ENCODE measurements at regions not wholly inside any gene's neighbourhood (a gene's known extent, or its start where the extent isn't known, plus 50 kb on each side); places are given as distances from the start of the nearest gene placed in this dataset.

GRCh38 chrX:127877318-127877717 lies 174.9 kb downstream of the ACTRT1 start:
- intact Hi-C loops (cut with micrococcal nuclease), result no loop called here
- WGBS (ENCODE audit: insufficient coverage, low coverage, missing lambda C conversion rate), result 3% methylated on average over 3 of the region's 3 CpGs

GRCh38 chrX:127873637-127874036 lies 178.6 kb downstream of the ACTRT1 start:
- ATAC-seq, result no peak
- no peak for DNase-seq (ENCODE audit: extremely low read depth in 1 of 4, low spot score in 3 of 4)
- TF ChIP-seq NUFIP1 (IDR thresholded peaks at IDR 0.05; ENCODE audit: partially characterized antibody) (no peak), HNRNPLL (IDR thresholded peaks at IDR 0.05; ENCODE audit: low read depth, low read length, poor library complexity, severe bottlenecking) (no peak), KDM2B (CRISPR knock-in tag; IDR thresholded peaks at IDR 0.05) (no peak), RUNX1 (IDR thresholded peaks at IDR 0.05; ENCODE audit: low read depth) (no peak)
- TF ChIP-seq, protein P1, sequence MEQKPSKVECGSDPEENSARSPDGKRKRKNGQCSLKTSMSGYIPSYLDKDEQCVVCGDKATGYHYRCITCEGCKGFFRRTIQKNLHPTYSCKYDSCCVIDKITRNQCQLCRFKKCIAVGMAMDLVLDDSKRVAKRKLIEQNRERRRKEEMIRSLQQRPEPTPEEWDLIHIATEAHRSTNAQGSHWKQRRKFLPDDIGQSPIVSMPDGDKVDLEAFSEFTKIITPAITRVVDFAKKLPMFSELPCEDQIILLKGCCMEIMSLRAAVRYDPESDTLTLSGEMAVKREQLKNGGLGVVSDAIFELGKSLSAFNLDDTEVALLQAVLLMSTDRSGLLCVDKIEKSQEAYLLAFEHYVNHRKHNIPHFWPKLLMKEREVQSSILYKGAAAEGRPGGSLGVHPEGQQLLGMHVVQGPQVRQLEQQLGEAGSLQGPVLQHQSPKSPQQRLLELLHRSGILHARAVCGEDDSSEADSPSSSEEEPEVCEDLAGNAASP (IDR thresholded peaks at IDR 0.05), result no peak
- Histone ChIP-seq H3K9me3 (replicated peaks; ENCODE audit: control insufficient read depth, insufficient read depth, low read depth, low read length) (no peaks in the 10 kb centered on the region), H3K4me3 (no peak overlapping the region), H2AFZ (ENCODE audit: low read depth, low read length) (no peak overlapping the region), H4K20me1 (replicated peaks; ENCODE audit: control insufficient read depth, insufficient read depth, low read length) (no peaks in the 10 kb centered on the region), H3K9ac (ENCODE audit: insufficient read depth in 1 of 2, low read depth in 2 of 2, low read length in 2 of 2) (no peak overlapping the region), H3K27ac (ENCODE audit: extremely low read depth, low read depth, low read length) (no peak overlapping the region), H3K36me3 (ENCODE audit: control insufficient read depth, insufficient read depth, low read length) (no peaks in the 10 kb centered on the region), H3K4me1 (replicated peaks in 1 of 2; ENCODE audit: control insufficient read depth in 2 of 2, insufficient read depth in 2 of 2, low read length in 2 of 2) (no peaks in the 10 kb centered on the region; a peak in 1 of 5 replicates), H3K27me3 (ENCODE audit: control insufficient read depth in 2 of 2, insufficient read depth in 2 of 2, low read length in 2 of 2) (no peaks in the 10 kb centered on the region), H3K9me1 (ENCODE audit: control insufficient read depth, insufficient read depth, low read length) (no peaks in the 10 kb centered on the region), H3K79me2 (ENCODE audit: control insufficient read depth, insufficient read depth, low read length) (no peaks in the 10 kb centered on the region), H3K4me2 (ENCODE audit: insufficient read depth, low read length) (no peak overlapping the region)
- intact Hi-C loops (cut with micrococcal nuclease), result no loop called here
- CTCF ChIA-PET (ENCODE audit: low intra/inter-chr PET ratio), result no interaction called here
- POLR2A ChIA-PET, result no interaction called here
- in situ Hi-C loops (cut with MboI), result no loop called here
- 13% methylated on average over 4 of the region's 4 CpGs for WGBS (ENCODE audit: insufficient coverage, low coverage, missing lambda C conversion rate)
- BruUV-seq (replicated peaks), result no TSS peak
- FAIRE-seq, result no peak

More at GRCh38 chrX:127877318-127877717, 174.9 kb downstream of the ACTRT1 start:
- H3K9me3 ChIP-seq (replicated peaks; ENCODE audit: control insufficient read depth, insufficient read depth, low read depth, low read length), result no peaks in the 10 kb centered on the region
- ATAC-seq (no peak), FAIRE-seq (no peak), DNase-seq (ENCODE audit: extremely low read depth in 1 of 4, low spot score in 3 of 4) (no peak)
- in situ Hi-C loops (cut with MboI), result no loop called here
- no peak overlapping the region for H3K27ac ChIP-seq (ENCODE audit: extremely low read depth, low read depth, low read length)
- H3K4me3 ChIP-seq, result no peak overlapping the region
- no peaks in the 10 kb centered on the region for H3K27me3 ChIP-seq (ENCODE audit: control insufficient read depth in 2 of 2, insufficient read depth in 2 of 2, low read length in 2 of 2)
- H3K9ac ChIP-seq (ENCODE audit: insufficient read depth in 1 of 2, low read depth in 2 of 2, low read length in 2 of 2), result no peak overlapping the region
- no peaks in the 10 kb centered on the region for H4K20me1 ChIP-seq (replicated peaks; ENCODE audit: control insufficient read depth, insufficient read depth, low read length)
- TF ChIP-seq NFXL1 (CRISPR knock-in tag; IDR thresholded peaks at IDR 0.05), result no peak
- TF ChIP-seq RB1 (IDR thresholded peaks at IDR 0.05; ENCODE audit: low read depth), result no peak
- no peak for TF ChIP-seq ZFX (CRISPR knock-in tag; IDR thresholded peaks at IDR 0.05)
- no peak for TF ChIP-seq RBFOX2 (IDR thresholded peaks at IDR 0.05; ENCODE audit: low read depth, low read length)
- TF ChIP-seq ZNF282 (CRISPR knock-in tag; IDR thresholded peaks at IDR 0.05), result no peak
- no peak for TF ChIP-seq FOXM1 (IDR thresholded peaks at IDR 0.05; ENCODE audit: low read depth)
- TF ChIP-seq FOXM1 (CRISPR knock-in tag; IDR thresholded peaks at IDR 0.05; ENCODE audit: low read depth), result no peak
- no TSS peak for BruUV-seq (replicated peaks)
- POLR2A ChIA-PET, result no interaction called here
- no peaks in the 10 kb centered on the region; a peak in 1 of 5 replicates for H3K4me1 ChIP-seq (replicated peaks in 1 of 2; ENCODE audit: control insufficient read depth in 2 of 2, insufficient read depth in 2 of 2, low read length in 2 of 2)
- no peaks in the 10 kb centered on the region for H3K36me3 ChIP-seq (ENCODE audit: control insufficient read depth, insufficient read depth, low read length)
- H3K9me1 ChIP-seq (ENCODE audit: control insufficient read depth, insufficient read depth, low read length), result no peaks in the 10 kb centered on the region
- no peaks in the 10 kb centered on the region for H3K79me2 ChIP-seq (ENCODE audit: control insufficient read depth, insufficient read depth, low read length)
- H3K4me2 ChIP-seq (ENCODE audit: insufficient read depth, low read length), result no peak overlapping the region
- CTCF ChIA-PET (ENCODE audit: low intra/inter-chr PET ratio), result no interaction called here
- no peak overlapping the region for H2AFZ ChIP-seq (ENCODE audit: low read depth, low read length)
